ENCODE measurements at regions not wholly inside any gene's neighbourhood (a gene's known extent, or its start where the extent isn't known, plus 50 kb on each side); places are given as distances from the start of the nearest gene placed in this dataset.

GRCh38 chr13:22980936-22981335, 199.8 kb upstream of the SGCG start:
- TF ChIP-seq RFX5 (IDR thresholded peaks at IDR 0.05; ENCODE audit: low read depth, low read length) (no peak), CEBPB (IDR thresholded peaks at IDR 0.05; ENCODE audit: low read depth, low read length) (no peak), POLR2A (IDR thresholded peaks at IDR 0.05; ENCODE audit: low read depth, low read length) (no peak), MAZ (IDR thresholded peaks at IDR 0.05; ENCODE audit: borderline replicate concordance, low read depth, low read length) (no peak), ELK1 (IDR thresholded peaks at IDR 0.05; ENCODE audit: borderline replicate concordance, low read depth, low read length) (no peak), FOS (IDR thresholded peaks at IDR 0.05; ENCODE audit: low read depth, low read length) (no peak), USF2 (IDR thresholded peaks at IDR 0.05; ENCODE audit: low read depth, low read length) (no peak), SMC3 (IDR thresholded peaks at IDR 0.05; ENCODE audit: low read depth, low read length) (no peak), RCOR1 (IDR thresholded peaks at IDR 0.05; ENCODE audit: insufficient replicate concordance, low read length) (no peak), CTCF (conservative IDR thresholded peaks at IDR 0.05; ENCODE audit: low read depth, low read length) (no peak), NFE2L2 (IDR thresholded peaks at IDR 0.05; ENCODE audit: low read depth, low read length) (no peak), RAD21 (IDR thresholded peaks at IDR 0.05; ENCODE audit: low read length) (no peak), MXI1 (IDR thresholded peaks at IDR 0.05; ENCODE audit: borderline replicate concordance, low read depth, low read length) (no peak), MAFK (IDR thresholded peaks at IDR 0.05; ENCODE audit: low read depth, low read length) (no peak), CHD1 (IDR thresholded peaks at IDR 0.05; ENCODE audit: low read depth, low read length) (no peak), BHLHE40 (IDR thresholded peaks at IDR 0.05; ENCODE audit: low read depth, low read length) (no peak)
- Histone ChIP-seq H4K5ac (ENCODE audit: low read depth, low read length) (no peak overlapping the region), H2BK20ac (ENCODE audit: low read depth, low read length) (no peak overlapping the region), H4K91ac (ENCODE audit: insufficient read depth, low read depth, low read length) (no peak overlapping the region), H2AK5ac (ENCODE audit: low read depth, low read length) (no peak overlapping the region), H3K79me1 (ENCODE audit: low read depth in 1 of 2, low read length in 2 of 2) (no peaks in the 10 kb centered on the region), H3K9me3 (ENCODE audit: control insufficient read depth, insufficient read depth, low read length) (peaks cover 2% of the 10 kb centered on the region; the same call in 1 of the 2 replicates), H3K14ac (replicated peaks; ENCODE audit: low read depth, low read length) (no peak overlapping the region), H2BK120ac (ENCODE audit: low read depth, low read length) (no peak overlapping the region), H4K8ac (ENCODE audit: low read depth in 2 of 2, low read length in 2 of 2) (no peak overlapping the region), H3K27ac (ENCODE audit: insufficient read depth, low read length) (no peak overlapping the region), H3K4ac (ENCODE audit: low read depth, low read length) (no peak overlapping the region), H4K20me1 (ENCODE audit: insufficient read depth, low read length) (no peaks in the 10 kb centered on the region), H3K18ac (ENCODE audit: low read depth, low read length) (no peak overlapping the region), H3K27me3 (ENCODE audit: control insufficient read depth, insufficient read depth, low read length) (no peaks in the 10 kb centered on the region), H2BK5ac (ENCODE audit: low read depth, low read length, poor library complexity, severe bottlenecking) (no peak overlapping the region), H3K4me2 (ENCODE audit: low read depth, low read length) (no peak overlapping the region), H3K9me1 (ENCODE audit: insufficient read depth, low read length) (no peaks in the 10 kb centered on the region), H2BK15ac (ENCODE audit: low read depth, low read length) (no peak overlapping the region), H3K23ac (ENCODE audit: low read depth, low read length) (no peak overlapping the region), H2AK9ac (replicated peaks; ENCODE audit: low read depth, low read length, poor library complexity) (no peak overlapping the region), H3K36me3 (ENCODE audit: control insufficient read depth, insufficient read depth, low read length) (no peaks in the 10 kb centered on the region), H3K56ac (ENCODE audit: extremely low read depth, insufficient read depth, low read length) (no peak overlapping the region), H3K4me1 (ENCODE audit: control insufficient read depth, insufficient read depth, low read length) (no peaks in the 10 kb centered on the region), H2AFZ (replicated peaks; ENCODE audit: low read length, poor library complexity) (no peak overlapping the region), H3K4me3 (ENCODE audit: insufficient read depth, low read depth, low read length) (no peak overlapping the region), H3K9ac (ENCODE audit: low read depth, low read length) (no peak overlapping the region)
- BruUV-seq (replicated peaks) = no TSS peak
- DNase-seq (no peak), ATAC-seq (ENCODE audit: low read depth) (no peak)
- dilution Hi-C loops (cut with HindIII; ENCODE audit: low sequenced_read_pairs, unreplicated experiment) = no loop called here
- 40% methylated on average over 2 of the region's 2 CpGs; no CpG with 5 or more reads in 1 of the 2 experiments for whole genome bisulfite sequencing, 2 experiments (ENCODE audit: extremely low coverage in 2 of 2, insufficient read length in 1 of 2)
- intact Hi-C loops (cut with micrococcal nuclease) = no loop called here
- ChIA-PET POLR2A (ENCODE audit: unreplicated experiment) (no interaction called here), CTCF (no interaction called here)
- in situ Hi-C loops (cut with MboI; ENCODE audit: low sequenced_read_pairs) = no loop called here
